Tibial nerve (tissue), 4 donors: ENCODE measurements at regions not wholly inside any gene's neighbourhood (a gene's known extent, or its start where the extent isn't known, plus 50 kb on each side); places are given as distances from the start of the nearest gene placed in this dataset.

ENCODE experiments used
- CTCF ChIP-seq, 5 experiments: fragments of 200-600 bp in 3 of 5; fragments of 450-650 bp in 2 of 5; sonication (generic) in 3 of 5; IDR thresholded peaks; one replicate each; pipeline ENCODE4 v1.5.1; 2016 to 2019; ENCODE audit warnings: antibody characterized with exemption in 5 of 5, mild to moderate bottlenecking in 3 of 5, moderate library complexity in 2 of 5
- EP300 ChIP-seq, 2 donors: sonication (generic); formaldehyde crosslinking; IDR thresholded peaks; one replicate each; pipeline ENCODE4 v1.6.1; 2017; ENCODE audit warnings: antibody characterized with exemption in 2 of 2, mild to moderate bottlenecking in 1 of 2
- POLR2A ChIP-seq, 2 donors: fragments of 450-650 bp; IDR thresholded peaks; one replicate each; pipeline ENCODE4 v1.6.1; 2017; ENCODE audit warnings: antibody characterized with exemption in 2 of 2, mild to moderate bottlenecking in 2 of 2, moderate library complexity in 2 of 2

- TF ChIP-seq POLR2A (IDR thresholded peaks at IDR 0.05) (no peak), EP300 (IDR thresholded peaks at IDR 0.05) (no peak), CTCF (IDR thresholded peaks at IDR 0.05) (no peak)
Observed at GRCh38 chr2:191574232-191574631, 103.7 kb upstream of the NABP1 start.
